ENCODE measurements at regions not wholly inside any gene's neighbourhood (a gene's known extent, or its start where the extent isn't known, plus 50 kb on each side); places are given as distances from the start of the nearest gene placed in this dataset.

DNA sequence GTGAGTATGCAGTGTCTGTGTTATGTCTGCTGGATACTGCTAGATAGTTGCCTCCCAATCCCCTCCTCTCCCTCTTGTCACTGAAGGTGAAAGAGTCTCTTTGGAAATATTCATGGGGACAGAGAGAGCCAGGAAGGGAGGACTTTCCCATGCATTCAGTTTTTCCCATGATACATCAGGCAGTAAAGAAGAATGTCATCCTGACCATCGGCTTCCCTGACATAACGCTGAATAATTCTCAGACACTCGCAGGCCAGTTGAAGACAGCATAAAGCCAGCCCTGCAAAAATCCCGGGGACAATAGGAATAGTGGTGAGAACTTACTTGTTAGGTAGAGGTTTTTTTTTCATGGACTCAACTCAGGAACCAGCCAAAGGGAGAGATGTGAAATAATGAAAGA, 58.1 kb downstream of the KLF4 start:
- H3K4me3 Mint-ChIP-seq: no peak overlapping the region
- H3K27me3 Mint-ChIP-seq: no peaks in the 10 kb centered on the region
- no peaks in the 10 kb centered on the region for H3K9me3 Mint-ChIP-seq
- H3K4me1 Mint-ChIP-seq (ENCODE audit: low read depth): no peaks in the 10 kb centered on the region
- no peak for DNase-seq
- ChIA-PET POLR2A (no interaction called here), CTCF (no interaction called here)
- no peak overlapping the region for H3K27ac Mint-ChIP-seq
- no peaks in the 10 kb centered on the region for H3K36me3 Mint-ChIP-seq
- intact Hi-C loops (cut with micrococcal nuclease): no loop called here

DNA sequence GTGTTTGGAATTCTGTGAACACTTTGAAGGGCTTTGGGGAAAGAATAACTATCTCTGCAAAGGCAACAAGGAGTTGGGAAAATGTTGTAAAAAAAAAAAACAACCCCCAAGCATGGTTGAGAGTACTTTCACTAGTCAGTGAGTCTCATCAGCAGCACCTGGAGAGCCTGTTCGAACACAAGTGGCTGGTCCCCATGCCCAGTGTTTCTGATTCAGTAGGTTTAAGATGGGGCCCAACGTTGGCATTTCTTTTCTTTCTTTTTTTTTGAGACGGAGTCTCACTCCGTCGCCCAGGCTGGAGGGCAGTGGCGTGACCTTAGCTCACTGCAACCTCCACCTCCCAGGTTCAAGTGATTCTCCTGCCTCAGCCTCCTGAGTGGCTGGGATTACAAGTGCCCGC, 59.5 kb downstream of the KLF4 start:
- H3K9me3 Mint-ChIP-seq: no peaks in the 10 kb centered on the region
- POLR2A ChIA-PET: no interaction called here
- H3K36me3 Mint-ChIP-seq: no peaks in the 10 kb centered on the region
- H3K4me1 Mint-ChIP-seq (ENCODE audit: low read depth): peaks cover 4% of the 10 kb centered on the region
- H3K4me3 Mint-ChIP-seq: no peak overlapping the region
- H3K27ac Mint-ChIP-seq: no peak overlapping the region
- peaks cover 2% of the 10 kb centered on the region for H3K27me3 Mint-ChIP-seq
- DNase-seq: no peak
- CTCF ChIA-PET: no interaction called here
- intact Hi-C loops (cut with micrococcal nuclease): no loop called here

DNA sequence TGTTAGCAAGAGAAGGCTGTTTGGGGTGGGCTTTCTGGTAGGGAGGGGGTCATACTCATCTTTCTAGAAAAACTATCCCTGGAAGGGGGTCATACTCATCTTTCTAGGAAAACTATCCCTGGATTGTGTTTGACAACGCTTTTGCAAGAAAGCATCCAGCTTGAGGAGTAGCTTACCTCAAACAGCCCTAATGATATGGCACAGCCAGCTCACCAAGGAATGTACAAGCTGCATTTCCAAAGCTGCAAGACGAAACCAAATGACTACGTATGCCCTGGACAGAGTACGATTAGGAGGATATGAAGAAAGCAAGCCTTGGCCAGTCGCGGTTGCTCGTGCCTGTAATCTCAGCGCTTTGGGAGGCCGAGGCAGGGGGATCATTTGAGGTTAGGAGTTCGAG, 63.4 kb downstream of the KLF4 start:
- Mint-ChIP-seq H3K9me3 (no peaks in the 10 kb centered on the region), H3K4me1 (ENCODE audit: low read depth) (peaks cover 5% of the 10 kb centered on the region), H3K36me3 (no peaks in the 10 kb centered on the region), H3K4me3 (no peak overlapping the region), H3K27ac (no peak overlapping the region), H3K27me3 (peaks cover 5% of the 10 kb centered on the region)
- DNase-seq: no peak
- ChIA-PET CTCF (interaction anchor here (0.9 to 1.8 kb wide), 10 partner anchors 18 to 1984 kb away, joined by 3 to 13 read pairs (median 5); no protein-coding TSS in a partner anchor), POLR2A (no interaction called here)
- intact Hi-C loops (cut with micrococcal nuclease): no loop called here

DNA sequence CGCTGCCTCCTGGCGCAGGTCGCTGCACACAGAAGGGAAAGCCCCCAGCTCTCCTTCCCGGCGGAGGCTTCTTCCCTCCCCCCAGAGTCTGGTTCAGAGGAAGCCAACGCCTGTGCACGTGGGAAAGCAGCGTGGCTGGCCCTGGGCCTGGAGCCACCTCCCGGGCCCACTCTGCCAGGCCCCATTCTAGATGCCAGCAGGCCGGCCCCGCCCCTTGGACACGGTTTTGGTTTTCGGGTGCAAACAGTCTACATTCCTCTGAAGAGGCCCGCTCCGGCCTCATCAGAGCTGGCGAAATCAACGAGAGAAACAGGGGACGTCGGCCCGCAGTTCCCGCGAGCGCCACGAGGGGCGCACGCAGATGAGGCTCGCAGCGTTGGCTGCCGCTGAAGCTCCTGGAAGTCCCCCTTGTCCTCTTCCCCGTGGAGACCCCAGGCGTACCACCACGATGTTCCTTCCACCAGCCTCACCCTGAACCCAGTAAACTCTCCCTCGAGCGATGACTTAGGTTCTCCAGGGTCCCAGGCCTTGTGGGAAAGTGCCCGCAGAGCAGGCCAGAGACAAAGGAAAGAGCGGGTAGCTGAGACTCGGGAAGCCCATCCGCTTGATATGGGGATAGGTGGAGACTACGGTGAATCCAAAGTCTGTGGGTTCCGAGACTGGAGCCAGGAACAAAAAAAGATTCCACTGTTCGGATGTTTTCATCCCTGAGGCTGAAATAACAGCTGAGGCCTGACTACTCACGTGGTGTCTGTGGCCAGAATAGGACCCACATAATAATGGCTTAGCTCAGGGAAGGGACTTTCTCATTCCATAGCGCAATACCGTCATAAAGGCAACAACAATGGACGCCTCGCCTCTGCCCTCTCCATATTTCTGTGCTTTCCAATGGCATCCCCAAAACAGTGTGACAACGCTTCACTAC, 64.2 kb downstream of the KLF4 start:
- Mint-ChIP-seq H3K4me1 (ENCODE audit: low read depth) (peaks cover 5% of the 10 kb centered on the region), H3K9me3 (no peaks in the 10 kb centered on the region), H3K4me3 (no peak overlapping the region), H3K36me3 (no peaks in the 10 kb centered on the region), H3K27me3 (peaks cover 5% of the 10 kb centered on the region), H3K27ac (no peak overlapping the region)
- CTCF ChIA-PET: interaction anchor here (0.9 to 1.8 kb wide), 23 partner anchors 11 to 1985 kb away, joined by 3 to 13 read pairs (median 4); no protein-coding TSS in a partner anchor
- POLR2A ChIA-PET: no interaction called here
- DNase-seq: peak; percentile 64
- intact Hi-C loops (cut with micrococcal nuclease): no loop called here

DNA sequence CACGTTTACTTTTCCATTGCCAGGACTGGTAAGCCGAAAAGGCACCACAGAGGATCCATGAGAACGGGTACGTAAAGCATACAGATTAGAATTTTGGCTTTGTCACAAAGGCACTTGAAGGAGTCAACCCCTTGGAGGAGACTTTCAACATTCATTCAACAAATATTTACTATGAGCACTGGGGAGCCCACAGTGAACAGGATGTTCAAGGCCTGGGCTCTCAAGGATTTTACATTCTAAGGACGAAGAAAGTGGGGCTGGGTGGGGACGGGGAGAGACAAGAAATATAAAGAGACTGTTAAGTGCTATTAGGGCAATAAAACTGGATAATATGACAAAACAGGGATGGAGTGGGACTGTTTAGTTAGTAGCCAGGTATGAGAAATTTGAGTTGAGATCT, 66.0 kb downstream of the KLF4 start:
- no peak overlapping the region for H3K27ac Mint-ChIP-seq
- ChIA-PET CTCF (interaction anchor here (1.0 to 1.2 kb wide), 2 partner anchors 15 to 184 kb away, joined by 3 read pairs; no protein-coding TSS in a partner anchor), POLR2A (no interaction called here)
- intact Hi-C loops (cut with micrococcal nuclease): no loop called here
- H3K4me3 Mint-ChIP-seq: no peak overlapping the region
- no peak for DNase-seq
- no peaks in the 10 kb centered on the region for H3K36me3 Mint-ChIP-seq
- peaks cover 5% of the 10 kb centered on the region for H3K4me1 Mint-ChIP-seq (ENCODE audit: low read depth)
- H3K27me3 Mint-ChIP-seq: peaks cover 5% of the 10 kb centered on the region
- H3K9me3 Mint-ChIP-seq: no peaks in the 10 kb centered on the region

DNA sequence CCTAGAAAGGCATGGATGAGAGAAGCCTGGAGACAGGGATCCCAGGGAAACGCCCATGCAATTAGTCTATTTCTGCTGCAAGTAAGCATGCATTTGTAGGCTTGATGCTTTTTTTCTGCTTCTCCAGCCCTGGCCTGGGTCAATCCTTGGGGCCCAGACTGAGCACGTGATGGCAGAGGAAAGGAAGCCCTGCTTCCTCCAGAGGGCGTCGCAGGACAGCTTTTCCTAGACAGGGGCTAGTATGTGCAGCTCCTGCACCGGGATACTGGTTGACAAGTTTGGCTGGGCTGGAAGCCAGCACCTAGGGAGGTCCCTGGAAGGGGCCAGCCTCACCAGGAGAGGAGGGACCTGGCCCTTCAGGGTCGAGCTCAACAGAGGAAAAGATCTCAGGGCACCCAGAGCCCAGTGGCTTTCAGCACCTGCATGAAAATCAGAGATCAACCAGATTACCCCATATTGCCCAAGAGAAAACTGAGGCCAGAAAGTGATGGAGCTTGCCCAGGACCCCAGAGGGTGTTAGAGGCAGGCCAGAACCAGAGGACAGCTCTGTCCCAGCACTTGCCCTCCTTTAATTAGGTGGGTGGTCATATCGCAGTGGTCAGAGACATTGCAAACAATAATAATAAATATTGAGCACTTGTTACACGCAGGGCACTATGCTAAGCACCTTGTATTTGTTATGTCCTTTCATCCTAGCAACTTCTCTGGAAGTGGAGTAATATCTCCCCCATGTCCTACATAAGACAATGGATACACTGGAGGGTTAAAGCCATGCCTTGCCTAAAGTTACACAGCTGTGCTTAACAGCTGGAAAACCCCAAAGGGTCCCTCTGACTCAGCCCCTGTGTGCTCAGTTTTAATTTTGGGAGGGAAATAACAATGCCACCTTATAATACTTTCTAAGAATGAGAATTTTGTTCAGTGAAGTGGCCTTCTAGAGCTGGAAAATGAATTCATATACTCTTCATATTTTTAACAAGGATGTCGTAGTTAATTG, 67.1 kb downstream of the KLF4 start:
- Mint-ChIP-seq H3K27ac (no peak overlapping the region), H3K9me3 (no peaks in the 10 kb centered on the region), H3K36me3 (no peaks in the 10 kb centered on the region), H3K4me1 (ENCODE audit: low read depth) (peaks cover 5% of the 10 kb centered on the region), H3K27me3 (peaks cover 5% of the 10 kb centered on the region), H3K4me3 (no peak overlapping the region)
- CTCF ChIA-PET: no interaction called here
- POLR2A ChIA-PET: no interaction called here
- DNase-seq: peak; percentile 46
- intact Hi-C loops (cut with micrococcal nuclease): no loop called here

DNA sequence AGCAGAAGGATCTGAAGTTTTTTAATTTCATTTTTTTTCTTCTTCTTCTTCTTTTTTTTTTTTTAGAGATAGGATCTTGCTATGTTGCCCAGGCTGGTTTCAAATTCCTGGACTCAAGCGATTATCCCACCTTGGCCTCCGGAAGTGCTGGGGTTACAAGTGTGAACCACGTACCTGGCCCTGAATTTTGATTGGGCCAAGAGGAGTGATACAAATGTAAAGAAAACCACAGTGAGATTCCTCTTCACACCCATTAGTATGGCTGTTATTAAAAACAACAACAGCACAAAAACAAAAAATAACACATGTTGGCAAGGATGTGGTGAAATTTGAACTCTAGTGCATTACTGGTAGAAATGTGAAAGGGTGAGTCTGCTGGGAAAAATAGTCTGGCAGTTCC, 79.1 kb downstream of the KLF4 start:
- no peak overlapping the region for H3K27ac Mint-ChIP-seq
- peaks cover 5% of the 10 kb centered on the region for H3K27me3 Mint-ChIP-seq
- CTCF ChIA-PET: no interaction called here
- POLR2A ChIA-PET: no interaction called here
- H3K36me3 Mint-ChIP-seq: no peaks in the 10 kb centered on the region
- no peaks in the 10 kb centered on the region for H3K4me1 Mint-ChIP-seq (ENCODE audit: low read depth)
- intact Hi-C loops (cut with micrococcal nuclease): no loop called here
- no peak overlapping the region for H3K4me3 Mint-ChIP-seq
- no peaks in the 10 kb centered on the region for H3K9me3 Mint-ChIP-seq
- no peak for DNase-seq

DNA sequence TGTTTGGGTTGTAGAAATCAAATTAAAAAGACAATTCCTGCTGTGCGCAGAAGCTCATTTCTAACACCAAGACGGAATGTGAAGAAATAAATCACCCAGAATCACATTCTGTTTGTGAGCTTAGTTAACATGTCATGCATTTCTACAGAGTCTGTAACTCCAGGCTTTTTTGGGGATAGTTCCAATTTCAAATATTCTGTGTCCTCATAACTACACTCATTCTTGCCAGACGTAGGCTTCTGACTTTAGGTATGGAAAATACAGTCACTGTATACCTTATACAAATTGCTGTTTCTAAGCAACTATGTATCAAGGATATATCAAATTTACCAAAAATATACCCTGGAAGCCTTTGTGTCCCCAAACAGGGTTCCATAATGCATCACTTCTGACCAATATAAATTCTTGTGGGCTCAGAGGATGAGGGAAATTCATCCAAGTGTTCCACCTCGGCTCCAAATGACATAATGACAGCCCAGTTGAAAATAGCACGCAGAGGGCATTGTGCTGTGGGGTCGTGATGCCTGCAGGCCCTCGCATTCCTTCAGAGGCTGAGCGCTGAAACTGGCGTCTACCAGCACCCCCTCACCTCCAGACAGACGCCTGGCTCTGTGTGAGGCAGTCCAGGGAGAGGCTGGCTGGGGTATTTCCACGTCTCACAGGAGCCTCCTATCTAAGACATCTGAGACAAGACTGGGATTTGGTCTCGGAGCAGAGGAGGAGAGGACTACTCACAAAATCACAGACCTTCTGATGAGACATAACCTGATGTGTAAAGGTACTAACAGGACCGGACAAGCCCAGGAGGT, 79.8 kb downstream of the KLF4 start:
- no peaks in the 10 kb centered on the region for H3K4me1 Mint-ChIP-seq (ENCODE audit: low read depth)
- H3K36me3 Mint-ChIP-seq: no peaks in the 10 kb centered on the region
- H3K4me3 Mint-ChIP-seq: no peak overlapping the region
- no peaks in the 10 kb centered on the region for H3K9me3 Mint-ChIP-seq
- H3K27me3 Mint-ChIP-seq: peaks cover 5% of the 10 kb centered on the region
- intact Hi-C loops (cut with micrococcal nuclease): no loop called here
- CTCF ChIA-PET: no interaction called here
- DNase-seq: no peak
- POLR2A ChIA-PET: no interaction called here
- H3K27ac Mint-ChIP-seq: no peak overlapping the region

DNA sequence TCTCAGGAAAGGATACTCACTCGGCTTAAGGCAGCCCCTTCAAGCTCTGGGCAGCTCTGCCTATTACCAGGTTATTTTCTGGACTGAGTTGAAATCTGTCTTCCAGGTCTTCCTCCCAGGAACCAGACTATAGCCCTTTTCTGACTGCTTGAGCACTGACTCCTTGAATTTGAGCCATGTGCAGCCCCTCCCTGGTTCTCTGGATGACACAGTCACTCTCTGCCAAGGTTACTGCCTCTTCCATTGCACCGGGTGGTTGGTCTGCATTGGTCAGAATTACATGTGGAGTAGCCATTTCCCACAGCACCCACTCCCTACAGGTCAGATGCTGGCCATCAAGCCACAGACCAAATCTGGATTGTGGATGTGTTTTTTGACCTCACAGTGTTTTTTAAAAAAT, 81.9 kb downstream of the KLF4 start:
- ChIA-PET POLR2A (no interaction called here), CTCF (no interaction called here)
- Mint-ChIP-seq H3K27me3 (peaks cover 5% of the 10 kb centered on the region), H3K27ac (no peak overlapping the region), H3K9me3 (no peaks in the 10 kb centered on the region), H3K4me1 (ENCODE audit: low read depth) (no peaks in the 10 kb centered on the region), H3K4me3 (no peak overlapping the region), H3K36me3 (no peaks in the 10 kb centered on the region)
- DNase-seq: no peak
- intact Hi-C loops (cut with micrococcal nuclease): no loop called here

DNA sequence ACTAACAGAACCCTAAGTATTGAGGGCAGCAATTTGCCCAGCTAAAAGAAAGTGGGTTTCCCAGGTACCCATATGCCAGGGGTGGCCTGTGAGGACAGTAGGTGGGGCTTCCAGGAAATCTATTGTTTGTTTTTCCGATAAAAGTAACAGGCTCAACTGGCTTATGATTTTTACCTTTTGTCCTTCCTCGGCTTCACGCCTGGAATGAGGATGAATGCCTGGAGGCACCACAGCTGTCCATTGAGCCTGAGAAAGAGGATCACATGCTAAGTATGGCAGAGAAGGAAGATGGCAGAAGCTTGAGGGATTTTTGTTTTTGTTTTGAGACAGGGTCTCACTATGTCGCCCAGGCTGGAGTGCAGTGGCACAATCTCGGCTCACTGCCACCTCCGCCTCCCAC, 84.1 kb downstream of the KLF4 start:
- no peak for DNase-seq
- intact Hi-C loops (cut with micrococcal nuclease): no loop called here
- Mint-ChIP-seq H3K27me3 (peaks cover 10% of the 10 kb centered on the region), H3K9me3 (no peaks in the 10 kb centered on the region), H3K36me3 (no peaks in the 10 kb centered on the region), H3K4me1 (ENCODE audit: low read depth) (no peaks in the 10 kb centered on the region), H3K27ac (no peak overlapping the region), H3K4me3 (no peak overlapping the region)
- POLR2A ChIA-PET: no interaction called here
- CTCF ChIA-PET: no interaction called here

DNA sequence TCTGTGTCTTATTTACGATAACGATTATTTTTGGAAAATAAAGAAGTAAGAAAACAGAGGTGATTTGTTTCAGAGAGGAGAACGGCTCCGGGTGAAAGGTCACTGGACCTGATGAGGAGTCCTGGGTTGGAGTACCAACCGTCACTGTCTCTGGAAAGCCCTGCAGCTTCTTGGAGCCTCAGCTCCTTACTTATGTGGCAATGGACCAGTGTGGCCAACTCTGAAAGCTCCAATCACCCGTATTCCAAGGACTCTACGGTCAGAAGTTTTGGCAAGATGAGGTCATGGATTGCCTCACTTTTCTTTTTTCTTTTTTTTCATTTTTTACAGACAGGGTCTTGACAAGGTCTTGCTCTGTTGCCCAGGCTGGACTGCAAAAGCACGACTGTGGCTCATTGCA, 84.8 kb downstream of the KLF4 start:
- CTCF ChIA-PET: no interaction called here
- no peak for DNase-seq
- no peaks in the 10 kb centered on the region for H3K4me1 Mint-ChIP-seq (ENCODE audit: low read depth)
- POLR2A ChIA-PET: no interaction called here
- H3K4me3 Mint-ChIP-seq: no peak overlapping the region
- peaks cover 10% of the 10 kb centered on the region for H3K27me3 Mint-ChIP-seq
- no peaks in the 10 kb centered on the region for H3K9me3 Mint-ChIP-seq
- no peak overlapping the region for H3K27ac Mint-ChIP-seq
- no peaks in the 10 kb centered on the region for H3K36me3 Mint-ChIP-seq
- intact Hi-C loops (cut with micrococcal nuclease): no loop called here

DNA sequence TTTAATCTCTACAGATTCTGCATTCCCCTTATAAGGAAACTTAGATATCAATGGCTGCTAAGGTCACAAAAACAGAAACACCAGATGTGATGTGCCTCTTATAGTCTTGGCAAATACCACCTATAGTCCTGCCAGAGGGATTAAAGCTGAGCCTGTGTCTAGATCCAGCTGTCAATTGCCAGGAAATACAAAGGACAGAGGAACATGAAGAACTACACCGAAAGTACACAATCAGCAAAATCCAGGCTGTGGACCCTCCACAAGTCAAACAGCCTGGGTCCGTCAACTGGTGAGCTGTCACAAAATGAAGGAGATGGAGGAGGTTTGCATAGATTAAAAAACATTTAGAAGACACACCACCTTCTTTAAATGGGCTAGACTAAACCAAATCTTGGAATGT, 85.4 kb downstream of the KLF4 start:
- DNase-seq: no peak
- CTCF ChIA-PET: no interaction called here
- no peaks in the 10 kb centered on the region for H3K9me3 Mint-ChIP-seq
- intact Hi-C loops (cut with micrococcal nuclease): no loop called here
- H3K27ac Mint-ChIP-seq: no peak overlapping the region
- H3K36me3 Mint-ChIP-seq: no peaks in the 10 kb centered on the region
- POLR2A ChIA-PET: no interaction called here
- H3K27me3 Mint-ChIP-seq: peaks cover 10% of the 10 kb centered on the region
- H3K4me3 Mint-ChIP-seq: no peak overlapping the region
- no peaks in the 10 kb centered on the region for H3K4me1 Mint-ChIP-seq (ENCODE audit: low read depth)
